GM12891 (cell line): ENCODE measurements at regions not wholly inside any gene's neighbourhood (a gene's known extent, or its start where the extent isn't known, plus 50 kb on each side); places are given as distances from the start of the nearest gene placed in this dataset.

Source experiments
- POLR2A ChIP-seq: IDR thresholded peaks from 2 replicates; pipeline ENCODE4 v1.6.1; 2011; ENCODE audit warnings: low read depth, low read length, control low read depth
- POLR2AphosphoS5 ChIP-seq: IDR thresholded peaks from 2 replicates; pipeline ENCODE4 v1.6.1; 2011; ENCODE audit warnings: low read depth, low read length, control low read depth
- TAF1 ChIP-seq: IDR thresholded peaks from 2 replicates; pipeline ENCODE4 v1.6.1; 2011; ENCODE audit warnings: low read depth, low read length, control low read depth

- TF ChIP-seq POLR2AphosphoS5: no peak
- TF ChIP-seq POLR2A: no peak
- TF ChIP-seq TAF1: no peak
These were observed 143.1 kb upstream of the FBXO11 start for GRCh38 chr2:48049371-48049770.
